Prostate gland (tissue), 2 donors: ENCODE measurements at regions not wholly inside any gene's neighbourhood (a gene's known extent, or its start where the extent isn't known, plus 50 kb on each side); places are given as distances from the start of the nearest gene placed in this dataset.

Experiments used
- CTCF ChIP-seq, 4 experiments: fragments of 200-600 bp in 2 of 4; fragments of 450-650 bp in 2 of 4; sonication (generic) in 2 of 4; IDR thresholded peaks; 1 replicate in 3 of 4; 2 replicates in 1 of 4; pipeline ENCODE4 v1.5.1; 2016 to 2019; ENCODE audit warnings: antibody characterized with exemption in 4 of 4, mild to moderate bottlenecking in 2 of 4, moderate library complexity in 2 of 4
- POLR2A ChIP-seq: fragments of 450-650 bp; IDR thresholded peaks from one replicate; pipeline ENCODE4 v1.6.1; 2016; ENCODE audit warnings: antibody characterized with exemption, mild to moderate bottlenecking
- POLR2AphosphoS5 ChIP-seq: sonication (generic); formaldehyde crosslinking; IDR thresholded peaks from one replicate; pipeline ENCODE4 v1.6.1; 2017; ENCODE audit warnings: antibody characterized with exemption

GRCh38 chr15:59762558-59762957 lies 73.4 kb upstream of the BNIP2 start:
- TF ChIP-seq CTCF (IDR thresholded peaks at IDR 0.05) (no peak), POLR2A (no peak), POLR2AphosphoS5 (no peak)
